PFSK-1 (cell line): ENCODE measurements at regions not wholly inside any gene's neighbourhood (a gene's known extent, or its start where the extent isn't known, plus 50 kb on each side); places are given as distances from the start of the nearest gene placed in this dataset.

ENCODE experiments used
- FOXP2 ChIP-seq: optimal IDR thresholded peaks from 2 replicates; pipeline ENCODE3; 2011; ENCODE audit warnings: borderline replicate concordance, control low read depth, inconsistent platforms; ENCODE audit not compliant: insufficient read depth; ENCODE audit errors: extremely low read length, extremely low read depth
- POLR2AphosphoS5 ChIP-seq: IDR thresholded peaks from 2 replicates; pipeline ENCODE4 v1.6.1; 2012; ENCODE audit warnings: low read depth, mild to moderate bottlenecking, control low read depth, low read length, moderate library complexity
- SIN3A ChIP-seq: IDR thresholded peaks from 2 replicates; pipeline ENCODE4 v1.6.1; 2012; ENCODE audit warnings: mild to moderate bottlenecking, low read length, moderate library complexity, borderline replicate concordance; ENCODE audit not compliant: insufficient read depth
- TAF1 ChIP-seq: IDR thresholded peaks from 2 replicates; pipeline ENCODE4 v1.6.1; 2012; ENCODE audit warnings: low read length, control low read depth, borderline replicate concordance; ENCODE audit not compliant: insufficient read depth
- TF ChIP-seq, protein P1 (sequence below), 2 experiments: IDR thresholded peaks; 2 replicates each; pipeline versions ENCODE4 v1.6.1 to v1.8.0; 2011 to 2012; ENCODE audit warnings: low read depth in 2 of 2, low read length in 2 of 2, control low read depth in 1 of 2, inconsistent platforms in 1 of 2, mild to moderate bottlenecking in 1 of 2, moderate library complexity in 1 of 2; ENCODE audit not compliant: insufficient read depth in 1 of 2

- TF ChIP-seq POLR2AphosphoS5 (no peak), FOXP2 (no peak), SIN3A (no peak), TAF1 (no peak)
- TF ChIP-seq, protein P1, sequence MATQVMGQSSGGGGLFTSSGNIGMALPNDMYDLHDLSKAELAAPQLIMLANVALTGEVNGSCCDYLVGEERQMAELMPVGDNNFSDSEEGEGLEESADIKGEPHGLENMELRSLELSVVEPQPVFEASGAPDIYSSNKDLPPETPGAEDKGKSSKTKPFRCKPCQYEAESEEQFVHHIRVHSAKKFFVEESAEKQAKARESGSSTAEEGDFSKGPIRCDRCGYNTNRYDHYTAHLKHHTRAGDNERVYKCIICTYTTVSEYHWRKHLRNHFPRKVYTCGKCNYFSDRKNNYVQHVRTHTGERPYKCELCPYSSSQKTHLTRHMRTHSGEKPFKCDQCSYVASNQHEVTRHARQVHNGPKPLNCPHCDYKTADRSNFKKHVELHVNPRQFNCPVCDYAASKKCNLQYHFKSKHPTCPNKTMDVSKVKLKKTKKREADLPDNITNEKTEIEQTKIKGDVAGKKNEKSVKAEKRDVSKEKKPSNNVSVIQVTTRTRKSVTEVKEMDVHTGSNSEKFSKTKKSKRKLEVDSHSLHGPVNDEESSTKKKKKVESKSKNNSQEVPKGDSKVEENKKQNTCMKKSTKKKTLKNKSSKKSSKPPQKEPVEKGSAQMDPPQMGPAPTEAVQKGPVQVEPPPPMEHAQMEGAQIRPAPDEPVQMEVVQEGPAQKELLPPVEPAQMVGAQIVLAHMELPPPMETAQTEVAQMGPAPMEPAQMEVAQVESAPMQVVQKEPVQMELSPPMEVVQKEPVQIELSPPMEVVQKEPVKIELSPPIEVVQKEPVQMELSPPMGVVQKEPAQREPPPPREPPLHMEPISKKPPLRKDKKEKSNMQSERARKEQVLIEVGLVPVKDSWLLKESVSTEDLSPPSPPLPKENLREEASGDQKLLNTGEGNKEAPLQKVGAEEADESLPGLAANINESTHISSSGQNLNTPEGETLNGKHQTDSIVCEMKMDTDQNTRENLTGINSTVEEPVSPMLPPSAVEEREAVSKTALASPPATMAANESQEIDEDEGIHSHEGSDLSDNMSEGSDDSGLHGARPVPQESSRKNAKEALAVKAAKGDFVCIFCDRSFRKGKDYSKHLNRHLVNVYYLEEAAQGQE (IDR thresholded peaks at IDR 0.05; ENCODE audit: insufficient read depth in 1 of 2, low read depth in 2 of 2, low read length in 2 of 2), result no peak
These were observed 2120.5 kb downstream of the PCDH7 start for GRCh38 chr4:32840461-32841189.

- TF ChIP-seq TAF1 (no peak), POLR2AphosphoS5 (no peak), FOXP2 (no peak), SIN3A (no peak)
- TF ChIP-seq, protein P1 (IDR thresholded peaks at IDR 0.05; ENCODE audit: insufficient read depth in 1 of 2, low read depth in 2 of 2, low read length in 2 of 2), result no peak
These were observed 2121.0 kb downstream of the PCDH7 start for GRCh38 chr4:32841217-32841616.

GRCh38 chr4:32847461-32847860 is 2127.3 kb downstream of the PCDH7 start:
- TF ChIP-seq POLR2AphosphoS5 (no peak), SIN3A (no peak), TAF1 (no peak), FOXP2 (no peak)
- TF ChIP-seq, protein P1 (IDR thresholded peaks at IDR 0.05; ENCODE audit: insufficient read depth in 1 of 2, low read depth in 2 of 2, low read length in 2 of 2), result peak; percentile 81 to 99

DNA sequence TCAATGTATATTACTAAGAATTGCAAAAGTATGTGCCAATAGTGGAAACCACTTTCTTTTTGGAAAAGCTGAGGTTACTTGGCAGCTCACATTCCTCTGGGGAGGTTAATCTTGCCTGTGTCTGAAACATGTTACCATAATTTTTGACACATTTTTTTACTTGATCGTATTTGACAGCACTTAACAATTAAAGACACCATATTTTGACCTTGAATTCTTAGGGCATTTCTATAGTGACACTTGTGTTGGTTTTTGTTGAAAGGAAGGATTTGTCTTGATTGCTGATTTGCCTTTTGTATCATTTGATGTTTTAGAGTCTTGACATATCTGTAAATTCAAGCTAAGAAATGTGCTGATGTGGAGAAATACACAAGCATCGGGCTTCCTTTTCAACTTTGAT is 2135.5 kb downstream of the PCDH7 start:
- TF ChIP-seq, protein P1 (IDR thresholded peaks at IDR 0.05; ENCODE audit: insufficient read depth in 1 of 2, low read depth in 2 of 2, low read length in 2 of 2), result no peak
- TF ChIP-seq FOXP2 (no peak), SIN3A (no peak), TAF1 (no peak), POLR2AphosphoS5 (no peak)

DNA sequence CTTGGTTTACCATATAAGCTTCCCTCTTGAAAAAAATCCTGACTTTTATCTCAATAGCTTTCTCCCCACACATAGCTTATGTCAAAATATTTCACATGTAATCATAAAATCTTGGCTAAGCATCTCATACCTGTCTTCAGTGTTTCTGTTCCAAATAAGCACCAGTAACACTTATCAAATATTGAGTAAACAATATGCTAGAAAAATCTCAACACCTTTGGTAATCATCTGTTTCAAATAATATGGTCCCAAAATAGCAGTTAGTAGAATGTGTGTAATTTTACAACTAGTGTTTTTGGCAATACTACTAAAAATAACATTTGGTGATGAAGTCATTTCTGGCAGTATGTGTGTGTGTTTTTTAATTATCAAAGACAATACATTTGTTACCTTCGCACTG is 2138.2 kb downstream of the PCDH7 start:
- TF ChIP-seq, protein P1 (IDR thresholded peaks at IDR 0.05; ENCODE audit: insufficient read depth in 1 of 2, low read depth in 2 of 2, low read length in 2 of 2), result no peak
- no peak for TF ChIP-seq POLR2AphosphoS5
